Skin of body (tissue), 1 donor: ENCODE measurements at regions not wholly inside any gene's neighbourhood (a gene's known extent, or its start where the extent isn't known, plus 50 kb on each side); places are given as distances from the start of the nearest gene placed in this dataset.

Source experiments
- DNase-seq: peaks from one replicate; lab custom pipeline; 2025; lab: John Stamatoyannopoulos, UW

GRCh38 chr5:3058942-3059341, 307.5 kb upstream of the IRX2 start:
- DNase-seq, result no peak

GRCh38 chr5:3056866-3057265, 305.4 kb upstream of the IRX2 start:
- peak; percentile 50 for DNase-seq

DNA sequence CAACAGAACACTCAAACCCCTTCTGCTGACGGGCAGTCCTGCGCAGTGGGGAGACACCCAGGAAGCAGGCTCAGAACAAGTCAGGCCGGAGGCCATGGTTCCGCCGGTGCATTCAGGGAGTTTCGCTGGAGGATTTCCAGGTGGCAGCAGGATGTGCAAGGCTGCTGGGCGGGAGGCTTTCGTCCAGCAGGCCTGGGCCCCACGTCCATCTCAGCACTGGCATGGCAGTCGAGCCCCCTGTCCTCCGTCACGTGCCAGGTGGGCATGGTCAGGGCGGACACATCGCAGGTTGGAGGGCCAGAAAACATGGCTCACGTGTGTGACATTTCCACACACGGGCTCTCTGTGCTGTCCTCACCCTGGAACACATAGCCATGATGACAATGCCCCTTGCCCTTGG, 299.9 kb upstream of the IRX2 start:
- no peak for DNase-seq

DNA sequence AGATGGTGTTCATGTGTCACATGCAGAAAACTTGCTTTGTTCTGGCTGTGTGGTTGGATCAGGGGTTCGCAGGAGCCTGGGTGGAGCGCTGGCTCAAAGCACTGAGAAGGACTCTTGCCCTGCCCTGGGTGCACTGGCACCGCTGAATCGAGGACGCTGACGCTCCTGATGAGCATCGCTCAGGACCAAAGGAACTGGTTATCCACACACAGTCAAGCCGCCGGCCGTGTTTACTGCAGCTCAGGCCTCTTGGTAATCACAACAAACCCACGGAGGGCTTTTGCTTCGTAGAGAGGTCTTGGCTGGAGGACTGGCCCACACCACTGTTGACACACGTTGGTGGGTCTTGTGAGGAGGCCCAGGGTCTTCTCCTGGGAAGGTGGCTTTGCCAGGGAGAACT, 299.4 kb upstream of the IRX2 start:
- no peak for DNase-seq

- no peak for DNase-seq
Measured at GRCh38 chr5:3049261-3049660, 297.8 kb upstream of the IRX2 start.

DNA sequence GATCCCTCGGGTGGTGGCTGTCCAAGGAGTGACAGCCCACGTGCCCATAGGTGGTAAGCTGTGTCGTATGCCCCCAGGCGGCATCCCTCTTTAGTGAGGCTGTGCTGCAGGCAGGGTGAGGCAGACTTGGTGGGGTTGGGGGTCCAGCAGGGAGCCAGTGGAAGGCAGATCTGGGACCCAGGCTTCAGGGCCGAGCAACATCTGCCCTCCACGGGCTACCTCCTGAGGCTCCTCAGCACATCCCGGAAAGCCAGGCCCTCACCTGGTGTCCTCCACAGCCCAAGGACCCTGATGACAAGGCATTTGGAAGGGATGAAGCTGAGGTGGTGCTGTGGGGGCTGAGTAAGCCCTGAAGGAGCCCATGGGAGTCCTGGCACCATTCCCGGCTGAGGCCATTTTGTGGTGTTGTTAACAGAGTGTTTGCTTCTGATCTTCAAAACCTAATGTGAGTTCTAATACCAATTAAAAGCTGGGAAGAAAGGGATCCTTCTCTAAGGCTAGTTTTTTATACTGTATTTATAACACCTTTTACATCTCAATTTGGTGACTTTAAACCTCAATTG, 295.8 kb upstream of the IRX2 start:
- no peak for DNase-seq

DNA sequence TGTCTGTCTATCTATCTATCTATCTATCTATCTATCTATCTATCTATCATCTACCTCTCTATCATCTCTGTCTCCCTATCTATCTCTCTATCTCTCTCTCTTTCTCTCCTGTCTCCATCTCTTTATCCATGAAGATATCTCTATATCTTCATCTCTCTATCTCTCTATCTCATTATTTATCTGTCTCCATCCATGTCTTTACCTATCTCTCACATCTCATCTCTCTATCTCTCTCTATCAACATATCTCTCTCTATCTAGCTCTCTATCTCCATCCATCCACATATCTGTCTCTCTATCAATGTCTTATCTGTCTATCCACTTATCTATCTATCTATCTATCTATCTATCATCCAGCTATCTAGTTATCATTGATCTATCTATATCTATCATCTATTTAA, 292.1 kb upstream of the IRX2 start:
- DNase-seq, result no peak

GRCh38 chr5:3041001-3041400, 289.5 kb upstream of the IRX2 start:
- peak; percentile 44 for DNase-seq

GRCh38 chr5:3036041-3036788, 284.7 kb upstream of the IRX2 start:
- no peak for DNase-seq

DNA sequence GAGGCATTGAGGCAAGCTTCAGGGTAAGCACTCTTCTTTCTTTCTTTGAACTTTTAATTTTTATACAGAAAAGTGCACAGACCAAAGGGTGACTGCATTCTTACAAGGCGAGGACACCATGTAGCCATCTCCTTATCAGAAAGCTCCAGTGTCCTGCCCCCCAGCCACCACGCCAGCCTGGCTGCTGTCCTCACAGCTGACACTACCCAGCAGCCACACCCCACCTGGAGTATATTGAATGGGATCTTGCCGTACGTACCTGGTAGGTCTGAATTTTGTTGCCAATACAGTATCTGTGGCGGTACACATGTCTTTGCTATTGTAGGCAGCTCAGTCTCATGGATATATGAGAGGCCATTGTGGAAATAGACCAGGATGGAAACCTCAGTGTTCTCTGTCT, 284.0 kb upstream of the IRX2 start:
- no peak for DNase-seq

DNA sequence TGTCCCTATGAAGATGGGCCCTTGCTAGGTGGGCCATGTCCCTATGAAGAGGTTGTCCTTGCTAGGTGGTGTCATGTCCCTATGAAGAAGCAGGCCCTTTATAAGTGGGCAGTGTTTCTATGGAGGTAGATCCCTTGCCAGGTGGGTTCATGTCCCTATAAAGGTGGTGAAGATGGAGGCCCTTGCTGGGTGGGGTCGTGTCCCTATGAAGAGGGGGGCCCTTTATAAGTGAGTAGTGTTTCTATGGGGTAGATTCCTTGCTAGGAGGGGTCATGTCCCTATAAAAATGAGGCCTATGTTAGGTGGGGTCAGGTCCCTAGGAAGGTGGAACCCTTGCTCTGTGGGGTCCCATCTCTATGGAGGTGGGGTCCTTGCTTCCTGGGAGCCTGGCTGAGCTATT, 283.4 kb upstream of the IRX2 start:
- no peak for DNase-seq

GRCh38 chr5:3034449-3034848, 283.0 kb upstream of the IRX2 start:
- no peak for DNase-seq

DNA sequence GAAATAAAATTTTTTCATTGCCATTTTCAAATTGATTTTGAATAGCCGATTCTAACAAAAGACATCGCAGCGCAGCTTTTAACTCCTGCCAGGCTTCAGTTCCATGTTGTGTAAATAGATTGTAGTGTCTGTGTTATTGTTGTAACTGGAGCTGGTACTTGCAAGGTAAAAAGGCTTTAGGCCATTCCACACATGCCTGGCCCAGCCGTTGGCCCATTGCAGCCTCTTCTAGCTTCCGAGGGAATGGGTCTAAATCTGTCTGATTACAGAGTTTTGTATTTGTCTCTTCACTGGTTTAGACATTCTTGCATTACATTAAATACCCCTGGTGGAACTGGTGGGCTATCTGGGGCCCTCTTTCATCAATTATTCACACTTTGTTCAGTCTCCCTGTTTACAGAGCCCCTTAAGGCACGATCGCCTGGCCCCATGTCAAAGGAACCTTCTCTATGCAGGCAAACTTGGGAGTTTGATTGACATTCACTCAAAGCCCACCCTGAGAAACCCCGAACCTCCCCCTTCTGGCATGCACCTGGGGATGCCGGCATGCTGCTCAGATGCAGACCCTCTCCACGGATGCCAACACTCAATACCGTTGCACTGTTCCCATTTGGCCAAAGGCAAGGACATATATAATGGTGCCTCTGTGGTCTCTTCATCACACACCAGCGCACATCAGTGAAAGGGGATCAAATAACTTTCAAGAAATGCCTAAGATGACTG, 281.7 kb upstream of the IRX2 start:
- no peak for DNase-seq

- DNase-seq, result no peak
Measured at GRCh38 chr5:3032513-3032912, 281.0 kb upstream of the IRX2 start.

- no peak for DNase-seq
Measured at GRCh38 chr5:3031733-3032378, 280.4 kb upstream of the IRX2 start.

- no peak for DNase-seq
Measured at GRCh38 chr5:3030511-3031165, 279.2 kb upstream of the IRX2 start.

DNA sequence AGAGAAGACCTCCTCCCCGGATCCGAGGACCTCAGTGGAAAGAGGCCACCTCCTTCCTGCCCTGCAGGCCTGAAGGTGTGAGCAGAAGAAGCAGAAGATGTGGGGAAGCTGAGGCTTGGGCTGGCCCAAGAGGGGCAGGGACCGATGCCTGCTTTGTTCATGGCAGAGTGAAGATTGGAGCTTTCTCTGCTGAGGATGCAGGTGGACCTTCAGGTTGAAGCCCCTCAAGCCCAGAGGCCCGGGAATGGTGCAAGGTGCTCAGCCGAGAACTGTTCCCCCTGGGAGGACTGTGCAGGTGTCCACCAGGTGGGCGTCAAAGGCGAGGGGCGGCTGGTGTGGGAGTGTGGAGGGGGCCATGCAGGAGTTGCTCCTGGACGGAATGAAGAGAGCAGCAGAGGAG, 277.9 kb upstream of the IRX2 start:
- DNase-seq, result no peak

DNA sequence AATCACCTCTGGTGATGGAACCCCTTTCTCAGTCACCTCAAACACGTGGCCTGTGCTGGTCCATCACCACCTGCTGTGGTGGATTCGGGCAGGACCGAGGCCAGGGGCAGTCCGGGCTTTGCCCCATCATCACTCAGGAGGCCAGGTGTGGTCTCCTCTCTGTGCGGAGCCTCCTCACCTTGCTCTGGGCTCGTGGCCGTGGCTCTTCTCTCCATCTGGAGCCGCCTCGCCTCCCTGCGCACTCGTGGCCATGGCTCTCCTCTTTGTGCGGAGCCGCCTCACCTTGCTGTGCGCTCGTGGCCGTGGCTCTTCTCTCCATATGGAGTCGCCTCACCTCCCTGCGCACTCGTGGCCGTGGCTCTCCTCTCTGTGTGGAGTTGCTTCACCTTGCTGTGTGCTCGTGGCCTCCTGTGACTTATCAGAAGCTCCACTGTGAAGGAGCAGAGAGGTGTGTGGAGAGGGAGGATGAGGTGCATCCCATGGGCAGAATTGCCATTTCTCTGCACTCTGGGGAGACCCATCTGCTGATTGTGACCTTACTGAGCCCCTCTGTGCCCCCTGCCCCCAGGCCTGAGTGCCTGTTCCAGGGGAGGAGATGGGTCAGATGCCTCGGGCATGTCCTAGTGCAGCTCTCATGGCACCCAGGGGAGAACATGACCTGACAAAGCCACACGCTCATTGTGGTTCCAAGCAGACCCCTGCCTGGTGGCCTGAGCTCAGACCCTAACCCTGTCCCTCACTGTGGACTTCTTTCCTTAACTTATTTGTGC, 276.6 kb upstream of the IRX2 start:
- no peak for DNase-seq

GRCh38 chr5:3027185-3027865, 275.8 kb upstream of the IRX2 start:
- DNase-seq, result no peak

GRCh38 chr5:3026651-3027050, 275.2 kb upstream of the IRX2 start:
- no peak for DNase-seq

- no peak for DNase-seq
Measured at GRCh38 chr5:3026099-3026498, 274.6 kb upstream of the IRX2 start.
